Natural killer cell (primary cell): ENCODE measurements at regions not wholly inside any gene's neighbourhood (a gene's known extent, or its start where the extent isn't known, plus 50 kb on each side); places are given as distances from the start of the nearest gene placed in this dataset.

Experiments
- ATAC-seq, 3 donors: fragments of 150-1000 bp in 2 of 3; fragments of 200-7000 bp in 1 of 3; cut with Tn5 transposase; 1 replicate in 1 of 3; 2 replicates in 2 of 3; pipeline ENCODE4 v1.10.0; 2021; ENCODE audit warnings: mild to moderate bottlenecking in 2 of 3, moderate library complexity in 2 of 3
- DNase-seq, 2 donors: peaks; one replicate each; pipeline versions ENCODE4 v3.0.0 to v3.0.0-alpha.2; 2013 to 2021; ENCODE audit warnings: mixed read lengths in 1 of 2
- H3K27ac ChIP-seq: one replicate; pipeline ENCODE4 v1.5.1; 2013; ENCODE audit warnings: mild to moderate bottlenecking, low read length
- H3K27me3 ChIP-seq: one replicate; pipeline ENCODE4 v1.6.1; 2013; ENCODE audit warnings: low read length; ENCODE audit not compliant: control insufficient read depth, insufficient read depth
- H3K36me3 ChIP-seq: one replicate; pipeline ENCODE4 v1.6.1; 2013; ENCODE audit warnings: low read length; ENCODE audit not compliant: control insufficient read depth, insufficient read depth
- H3K4me1 ChIP-seq: one replicate; pipeline ENCODE4 v1.6.1; 2013; ENCODE audit warnings: low read length; ENCODE audit not compliant: control insufficient read depth, insufficient read depth
- H3K4me3 ChIP-seq: one replicate; pipeline ENCODE4 v1.5.1; 2013; ENCODE audit warnings: low read length
- H3K9me3 ChIP-seq: one replicate; pipeline ENCODE4 v1.6.1; 2013; ENCODE audit warnings: low read length; ENCODE audit not compliant: control insufficient read depth, insufficient read depth
- H3K27ac Mint-ChIP-seq, 2 donors: one replicate each; pipeline ENCODE4 v1.8.0; 2022; ENCODE audit warnings: mild to moderate bottlenecking in 2 of 2, mixed read lengths in 2 of 2, moderate library complexity in 1 of 2
- H3K27me3 Mint-ChIP-seq, 2 donors: one replicate each; pipeline ENCODE4 v1.8.0; 2022; ENCODE audit warnings: low read depth in 2 of 2, mixed read lengths in 2 of 2
- H3K36me3 Mint-ChIP-seq: one replicate; pipeline ENCODE4 v1.8.0; 2022; ENCODE audit warnings: mixed read lengths
- H3K4me1 Mint-ChIP-seq, 2 donors: one replicate each; pipeline ENCODE4 v1.8.0; 2022; ENCODE audit warnings: mixed read lengths in 2 of 2
- H3K4me3 Mint-ChIP-seq: one replicate; pipeline ENCODE4 v1.8.0; 2022; ENCODE audit warnings: mild to moderate bottlenecking, moderate library complexity, mixed read lengths
- H3K9me3 Mint-ChIP-seq, 2 donors: one replicate each; pipeline ENCODE4 v1.8.0; 2022; ENCODE audit warnings: mixed read lengths in 2 of 2
- WGBS: methylation state at CpG from one replicate; pipeline ENCODE4 v1.1.7; 2013; ENCODE audit warnings: missing lambda C conversion rate; ENCODE audit not compliant: insufficient coverage; 5-methylcytosine and 5-hydroxymethylcytosine counted together
- intact Hi-C: fragments of 100-400 bp; cut with micrococcal nuclease; formaldehyde crosslinking; loops from one replicate; pipeline ENCODE4 v1.14.2; 2022
- TF ChIP-seq, protein P1 (sequence below): fragments of 200-600 bp; IDR thresholded peaks from one replicate; pipeline ENCODE4 v1.8.0; 2022; ENCODE audit warnings: antibody characterized with exemption

DNA sequence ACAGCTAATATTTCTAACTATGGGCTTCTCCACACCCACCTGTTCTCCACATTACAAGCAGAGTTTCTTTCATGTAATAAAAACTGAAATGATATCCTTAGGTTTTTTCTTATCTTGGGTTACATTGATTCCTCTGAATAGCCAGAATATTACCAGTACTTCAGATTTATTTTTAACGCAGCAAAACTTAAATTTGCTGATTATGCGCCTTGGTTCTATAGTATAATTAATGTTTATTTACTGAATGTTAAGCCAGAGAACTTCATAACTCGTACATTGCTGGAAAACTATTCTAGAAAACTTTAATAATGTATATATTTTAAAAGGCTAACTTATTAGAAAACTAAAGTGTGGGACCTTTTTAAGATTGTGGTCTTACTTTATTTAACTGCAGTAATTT is 577.2 kb downstream of the PRKD1 start:
- WGBS, result no CpG with 5 or more reads among the region's 3 CpGs
- Histone ChIP-seq H3K27me3 (no peaks in the 10 kb centered on the region), H3K27ac (no peak overlapping the region), H3K4me3 (no peak overlapping the region), H3K36me3 (no peaks in the 10 kb centered on the region), H3K9me3 (no peaks in the 10 kb centered on the region), H3K4me1 (no peaks in the 10 kb centered on the region)
- no peak overlapping the region for H3K27ac Mint-ChIP-seq
- H3K27me3 Mint-ChIP-seq, result no peaks in the 10 kb centered on the region
- intact Hi-C loops, result no loop called here
- DNase-seq (no peak), ATAC-seq (no peak)
- TF ChIP-seq, protein P1, sequence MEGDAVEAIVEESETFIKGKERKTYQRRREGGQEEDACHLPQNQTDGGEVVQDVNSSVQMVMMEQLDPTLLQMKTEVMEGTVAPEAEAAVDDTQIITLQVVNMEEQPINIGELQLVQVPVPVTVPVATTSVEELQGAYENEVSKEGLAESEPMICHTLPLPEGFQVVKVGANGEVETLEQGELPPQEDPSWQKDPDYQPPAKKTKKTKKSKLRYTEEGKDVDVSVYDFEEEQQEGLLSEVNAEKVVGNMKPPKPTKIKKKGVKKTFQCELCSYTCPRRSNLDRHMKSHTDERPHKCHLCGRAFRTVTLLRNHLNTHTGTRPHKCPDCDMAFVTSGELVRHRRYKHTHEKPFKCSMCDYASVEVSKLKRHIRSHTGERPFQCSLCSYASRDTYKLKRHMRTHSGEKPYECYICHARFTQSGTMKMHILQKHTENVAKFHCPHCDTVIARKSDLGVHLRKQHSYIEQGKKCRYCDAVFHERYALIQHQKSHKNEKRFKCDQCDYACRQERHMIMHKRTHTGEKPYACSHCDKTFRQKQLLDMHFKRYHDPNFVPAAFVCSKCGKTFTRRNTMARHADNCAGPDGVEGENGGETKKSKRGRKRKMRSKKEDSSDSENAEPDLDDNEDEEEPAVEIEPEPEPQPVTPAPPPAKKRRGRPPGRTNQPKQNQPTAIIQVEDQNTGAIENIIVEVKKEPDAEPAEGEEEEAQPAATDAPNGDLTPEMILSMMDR, result no peak
- no peaks in the 10 kb centered on the region for H3K36me3 Mint-ChIP-seq
- H3K4me3 Mint-ChIP-seq, result no peak overlapping the region
- peaks cover 2 to 6% of the 10 kb centered on the region in 2 donors for H3K9me3 Mint-ChIP-seq
- no peaks in the 10 kb centered on the region for H3K4me1 Mint-ChIP-seq

DNA sequence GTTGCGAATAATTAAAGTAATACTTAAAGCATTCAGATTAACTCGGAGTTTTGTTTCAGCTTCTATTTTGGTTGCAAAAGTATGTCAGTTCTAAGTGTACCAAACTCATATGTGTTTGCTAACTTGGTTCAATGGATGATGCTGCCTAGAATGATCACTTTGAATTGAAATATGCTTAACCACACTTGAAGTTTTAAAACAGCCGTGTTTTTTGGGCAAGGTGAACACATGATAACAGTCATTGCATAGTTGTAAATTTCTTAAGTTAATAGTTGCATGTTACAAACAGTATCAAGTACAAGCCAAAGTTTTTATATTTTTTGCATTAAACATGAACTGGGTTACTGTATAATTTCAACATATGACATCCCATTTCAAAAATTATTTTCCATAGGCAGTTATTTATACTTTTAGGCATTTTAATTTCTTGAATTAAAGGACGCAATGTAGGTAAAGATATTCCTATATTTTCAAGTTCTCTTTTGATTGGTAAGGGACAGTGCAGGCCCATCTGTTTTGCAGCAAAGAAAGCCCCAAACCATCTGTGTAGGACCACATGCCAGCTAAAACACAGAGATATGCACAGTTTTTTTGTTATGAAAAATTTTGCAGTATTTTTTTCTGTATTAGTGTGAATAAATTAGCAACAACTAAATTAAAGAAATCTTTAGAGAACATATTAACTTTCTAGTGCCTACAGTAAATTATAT is 575.5 kb downstream of the PRKD1 start:
- no peaks in the 10 kb centered on the region for H3K27me3 ChIP-seq
- no peaks in the 10 kb centered on the region for H3K4me1 ChIP-seq
- no peaks in the 10 kb centered on the region for H3K4me1 Mint-ChIP-seq
- no peak overlapping the region for H3K4me3 Mint-ChIP-seq
- no peaks in the 10 kb centered on the region for H3K27me3 Mint-ChIP-seq
- H3K9me3 Mint-ChIP-seq, result peaks cover 4 to 6% of the 10 kb centered on the region in 2 donors
- DNase-seq, result no peak
- H3K27ac Mint-ChIP-seq, result no peak overlapping the region
- H3K9me3 ChIP-seq, result no peaks in the 10 kb centered on the region
- H3K27ac ChIP-seq, result no peak overlapping the region
- intact Hi-C loops, result no loop called here
- no peaks in the 10 kb centered on the region for H3K36me3 ChIP-seq
- no peak overlapping the region for H3K4me3 ChIP-seq
- TF ChIP-seq, protein P1, result no peak
- no peaks in the 10 kb centered on the region for H3K36me3 Mint-ChIP-seq
- ATAC-seq, result no peak
- WGBS, result 93% methylated on average over 3 of the region's 4 CpGs

DNA sequence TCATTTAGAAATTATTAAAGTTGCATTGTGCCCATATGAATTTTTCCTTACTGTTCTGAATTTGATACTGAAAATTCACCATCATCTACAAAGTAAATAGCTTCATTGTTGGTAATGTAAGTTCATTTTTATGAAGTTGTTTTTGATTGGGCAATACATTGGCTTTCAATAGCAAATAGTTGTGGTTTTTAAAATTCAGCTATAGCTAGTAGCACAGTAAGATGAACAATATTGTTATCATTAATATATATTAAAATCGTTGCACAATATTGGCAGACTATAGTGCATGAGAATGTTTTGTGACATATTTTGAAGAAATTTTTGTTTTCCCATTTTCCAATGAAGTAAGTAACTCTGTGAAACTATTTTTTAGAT is 575.0 kb downstream of the PRKD1 start:
- intact Hi-C loops, result no loop called here
- peaks cover 7 to 10% of the 10 kb centered on the region in 2 donors for H3K9me3 Mint-ChIP-seq

More for the DNA sequence above, 575.0 kb downstream of the PRKD1 start:
- no peaks in the 10 kb centered on the region for H3K27me3 Mint-ChIP-seq
- Histone ChIP-seq H3K36me3 (no peaks in the 10 kb centered on the region), H3K27me3 (no peaks in the 10 kb centered on the region), H3K27ac (no peak overlapping the region), H3K9me3 (no peaks in the 10 kb centered on the region), H3K4me3 (no peak overlapping the region), H3K4me1 (no peaks in the 10 kb centered on the region)
- no peak overlapping the region for H3K4me3 Mint-ChIP-seq
- DNase-seq, result no peak
- no peak for ATAC-seq
- H3K36me3 Mint-ChIP-seq, result no peaks in the 10 kb centered on the region
- TF ChIP-seq, protein P1, result no peak
- no peaks in the 10 kb centered on the region for H3K4me1 Mint-ChIP-seq
- H3K27ac Mint-ChIP-seq, result no peak overlapping the region
- WGBS, result no CpG with 5 or more reads among the region's 1 CpG
